DOHH2 (cell line): ENCODE measurements at regions not wholly inside any gene's neighbourhood (a gene's known extent, or its start where the extent isn't known, plus 50 kb on each side); places are given as distances from the start of the nearest gene placed in this dataset.

ENCODE experiments used
- EZH2phosphoT487 ChIP-seq: fragments of 200-600 bp; sonication (generic); IDR thresholded peaks from 2 replicates; pipeline ENCODE4 v1.6.1; 2017; ENCODE audit warnings: borderline replicate concordance, mild to moderate bottlenecking, antibody characterized with exemption, low read length, moderate library complexity, mixed read lengths
- TF ChIP-seq, protein P1 (sequence below): fragments of 200-600 bp; sonication (generic); IDR thresholded peaks from one replicate; pipeline ENCODE4 v1.5.1; 2014; ENCODE audit warnings: antibody characterized with exemption, mild to moderate bottlenecking, low read depth, low read length; ENCODE audit not compliant: poor library complexity, severe bottlenecking

DNA sequence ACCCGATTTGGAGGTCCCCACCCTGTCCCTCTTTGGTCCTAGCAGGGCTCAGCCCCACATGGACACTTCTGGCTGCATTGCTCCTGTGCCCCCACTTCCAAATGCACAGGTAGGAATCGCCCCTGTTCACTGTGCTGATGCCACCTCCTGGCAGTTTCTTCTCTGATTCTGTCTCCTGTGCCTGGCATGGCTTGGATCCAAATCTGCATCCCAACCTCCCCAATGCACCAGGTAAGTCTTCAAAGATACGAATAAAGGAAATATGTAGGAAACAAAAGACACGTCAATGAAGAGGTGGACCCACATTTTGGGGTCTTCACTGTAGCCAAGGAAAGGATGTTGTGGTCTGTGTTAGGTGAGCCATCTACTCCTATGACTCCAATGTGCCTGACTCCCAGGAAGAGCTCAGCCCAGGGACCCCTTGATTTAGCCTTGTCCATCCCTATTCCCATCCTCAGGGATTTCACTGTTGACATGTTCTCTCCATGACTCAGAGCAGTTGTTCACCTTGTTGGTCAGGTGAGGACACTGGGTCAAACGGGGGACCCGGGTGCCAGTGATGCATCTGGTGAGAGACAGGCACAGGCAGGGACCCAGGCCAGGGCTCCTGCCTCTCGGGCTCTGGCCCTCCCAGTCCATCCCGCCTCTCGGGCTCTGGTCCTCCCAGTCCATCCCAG lies 341.8 kb downstream of the CXCL12 start:
- no peak for TF ChIP-seq EZH2phosphoT487
- TF ChIP-seq, protein P1, sequence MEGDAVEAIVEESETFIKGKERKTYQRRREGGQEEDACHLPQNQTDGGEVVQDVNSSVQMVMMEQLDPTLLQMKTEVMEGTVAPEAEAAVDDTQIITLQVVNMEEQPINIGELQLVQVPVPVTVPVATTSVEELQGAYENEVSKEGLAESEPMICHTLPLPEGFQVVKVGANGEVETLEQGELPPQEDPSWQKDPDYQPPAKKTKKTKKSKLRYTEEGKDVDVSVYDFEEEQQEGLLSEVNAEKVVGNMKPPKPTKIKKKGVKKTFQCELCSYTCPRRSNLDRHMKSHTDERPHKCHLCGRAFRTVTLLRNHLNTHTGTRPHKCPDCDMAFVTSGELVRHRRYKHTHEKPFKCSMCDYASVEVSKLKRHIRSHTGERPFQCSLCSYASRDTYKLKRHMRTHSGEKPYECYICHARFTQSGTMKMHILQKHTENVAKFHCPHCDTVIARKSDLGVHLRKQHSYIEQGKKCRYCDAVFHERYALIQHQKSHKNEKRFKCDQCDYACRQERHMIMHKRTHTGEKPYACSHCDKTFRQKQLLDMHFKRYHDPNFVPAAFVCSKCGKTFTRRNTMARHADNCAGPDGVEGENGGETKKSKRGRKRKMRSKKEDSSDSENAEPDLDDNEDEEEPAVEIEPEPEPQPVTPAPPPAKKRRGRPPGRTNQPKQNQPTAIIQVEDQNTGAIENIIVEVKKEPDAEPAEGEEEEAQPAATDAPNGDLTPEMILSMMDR = no peak
